ENCODE measurements at regions not wholly inside any gene's neighbourhood (a gene's known extent, or its start where the extent isn't known, plus 50 kb on each side); places are given as distances from the start of the nearest gene placed in this dataset.

DNA sequence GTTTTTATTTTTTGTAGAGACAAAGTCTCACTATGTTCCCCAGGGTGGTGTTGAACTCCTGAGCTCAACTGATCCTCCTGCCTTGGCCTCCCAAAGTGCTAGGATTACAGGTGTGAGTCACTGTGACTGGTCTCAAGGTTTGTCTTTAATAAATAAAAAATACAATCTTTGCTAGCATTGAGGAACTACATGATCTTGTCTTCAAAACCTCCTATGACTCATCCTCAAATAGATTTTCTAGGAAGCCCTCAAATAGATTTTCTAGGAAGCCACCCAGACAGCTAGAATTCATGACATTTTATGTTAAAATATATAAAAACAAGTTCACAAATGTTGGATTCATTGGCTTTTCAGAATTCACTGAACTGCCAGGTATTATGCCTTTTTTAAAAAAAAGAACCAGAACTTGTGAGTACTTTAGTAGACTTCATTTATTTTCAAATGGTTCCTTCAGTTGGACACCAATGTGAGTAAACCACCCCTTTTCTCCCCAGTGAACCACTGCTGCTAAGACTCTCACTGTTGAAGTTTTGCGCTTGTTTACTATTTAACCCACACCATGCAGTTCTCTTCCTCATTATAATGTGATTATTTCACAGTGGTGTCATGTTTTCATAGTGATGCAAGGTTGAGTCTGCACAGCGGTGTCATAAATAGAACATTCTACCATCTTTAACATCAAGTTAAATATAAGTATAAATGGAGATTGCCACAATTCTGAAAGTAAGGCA, 303.9 kb downstream of the CASP12 start:
- TF ChIP-seq, protein P1, sequence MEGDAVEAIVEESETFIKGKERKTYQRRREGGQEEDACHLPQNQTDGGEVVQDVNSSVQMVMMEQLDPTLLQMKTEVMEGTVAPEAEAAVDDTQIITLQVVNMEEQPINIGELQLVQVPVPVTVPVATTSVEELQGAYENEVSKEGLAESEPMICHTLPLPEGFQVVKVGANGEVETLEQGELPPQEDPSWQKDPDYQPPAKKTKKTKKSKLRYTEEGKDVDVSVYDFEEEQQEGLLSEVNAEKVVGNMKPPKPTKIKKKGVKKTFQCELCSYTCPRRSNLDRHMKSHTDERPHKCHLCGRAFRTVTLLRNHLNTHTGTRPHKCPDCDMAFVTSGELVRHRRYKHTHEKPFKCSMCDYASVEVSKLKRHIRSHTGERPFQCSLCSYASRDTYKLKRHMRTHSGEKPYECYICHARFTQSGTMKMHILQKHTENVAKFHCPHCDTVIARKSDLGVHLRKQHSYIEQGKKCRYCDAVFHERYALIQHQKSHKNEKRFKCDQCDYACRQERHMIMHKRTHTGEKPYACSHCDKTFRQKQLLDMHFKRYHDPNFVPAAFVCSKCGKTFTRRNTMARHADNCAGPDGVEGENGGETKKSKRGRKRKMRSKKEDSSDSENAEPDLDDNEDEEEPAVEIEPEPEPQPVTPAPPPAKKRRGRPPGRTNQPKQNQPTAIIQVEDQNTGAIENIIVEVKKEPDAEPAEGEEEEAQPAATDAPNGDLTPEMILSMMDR (IDR thresholded peaks at IDR 0.05) = no peak
- no peak for TF ChIP-seq POLR2A (IDR thresholded peaks at IDR 0.05)

Measured in upper lobe of left lung (tissue), 4 donors.